ENCODE measurements at regions not wholly inside any gene's neighbourhood (a gene's known extent, or its start where the extent isn't known, plus 50 kb on each side); places are given as distances from the start of the nearest gene placed in this dataset.

DNA sequence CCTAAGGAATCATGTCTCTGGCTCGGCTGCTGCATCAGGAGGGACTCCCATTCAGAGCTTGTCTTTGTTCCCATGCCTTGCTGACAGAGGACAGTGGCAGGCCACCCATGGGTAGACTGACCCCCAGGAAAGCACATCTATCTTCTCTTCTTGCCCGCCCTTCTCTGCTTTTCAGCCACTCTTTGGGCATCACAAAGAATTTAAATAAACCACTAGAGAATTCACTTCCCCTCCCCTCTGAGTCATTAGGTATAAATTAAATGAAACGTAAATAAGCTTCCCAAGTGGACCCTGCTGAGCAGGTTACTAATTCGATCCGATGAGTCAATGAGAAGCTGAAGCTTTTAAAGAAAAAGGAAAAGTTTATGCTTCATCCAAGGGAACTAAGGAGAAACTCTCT is 97.0 kb downstream of the DRD1 start:
- no peaks in the 10 kb centered on the region for H3K79me2 ChIP-seq (ENCODE audit: insufficient read depth)
- no peak overlapping the region for H3K4me3 ChIP-seq (ENCODE audit: low read depth in 2 of 2, low read length in 1 of 2)
- no peaks in the 10 kb centered on the region for H3F3A ChIP-seq (replicated peaks; ENCODE audit: insufficient read depth)
- H3K4me1 ChIP-seq (ENCODE audit: control insufficient read depth in 1 of 2, insufficient read depth in 2 of 2, low read depth in 1 of 2, low read length in 1 of 2): no peaks in the 10 kb centered on the region
- no peaks in the 10 kb centered on the region for H3K27me3 ChIP-seq (ENCODE audit: insufficient read depth)
- TF ChIP-seq ELF1 (IDR thresholded peaks at IDR 0.05): no peak
- TF ChIP-seq, protein P1, sequence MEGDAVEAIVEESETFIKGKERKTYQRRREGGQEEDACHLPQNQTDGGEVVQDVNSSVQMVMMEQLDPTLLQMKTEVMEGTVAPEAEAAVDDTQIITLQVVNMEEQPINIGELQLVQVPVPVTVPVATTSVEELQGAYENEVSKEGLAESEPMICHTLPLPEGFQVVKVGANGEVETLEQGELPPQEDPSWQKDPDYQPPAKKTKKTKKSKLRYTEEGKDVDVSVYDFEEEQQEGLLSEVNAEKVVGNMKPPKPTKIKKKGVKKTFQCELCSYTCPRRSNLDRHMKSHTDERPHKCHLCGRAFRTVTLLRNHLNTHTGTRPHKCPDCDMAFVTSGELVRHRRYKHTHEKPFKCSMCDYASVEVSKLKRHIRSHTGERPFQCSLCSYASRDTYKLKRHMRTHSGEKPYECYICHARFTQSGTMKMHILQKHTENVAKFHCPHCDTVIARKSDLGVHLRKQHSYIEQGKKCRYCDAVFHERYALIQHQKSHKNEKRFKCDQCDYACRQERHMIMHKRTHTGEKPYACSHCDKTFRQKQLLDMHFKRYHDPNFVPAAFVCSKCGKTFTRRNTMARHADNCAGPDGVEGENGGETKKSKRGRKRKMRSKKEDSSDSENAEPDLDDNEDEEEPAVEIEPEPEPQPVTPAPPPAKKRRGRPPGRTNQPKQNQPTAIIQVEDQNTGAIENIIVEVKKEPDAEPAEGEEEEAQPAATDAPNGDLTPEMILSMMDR (IDR thresholded peaks at IDR 0.05): no peak
- TF ChIP-seq EZH2phosphoT487 (IDR thresholded peaks at IDR 0.05; ENCODE audit: borderline replicate concordance, low read depth): no peak
- TF ChIP-seq EP300 (IDR thresholded peaks at IDR 0.05; ENCODE audit: borderline replicate concordance in 1 of 2, low read depth in 1 of 2, low read length in 1 of 2): no peak
- TF ChIP-seq CHD2 (IDR thresholded peaks at IDR 0.05; ENCODE audit: low read length, partially characterized antibody): no peak
- no peak for TF ChIP-seq NFIC (IDR thresholded peaks at IDR 0.05; ENCODE audit: borderline replicate concordance)
- TF ChIP-seq RXRA (IDR thresholded peaks at IDR 0.05; ENCODE audit: borderline replicate concordance, low read depth): no peak
- TF ChIP-seq GATA2 (CRISPR knock-in tag; IDR thresholded peaks at IDR 0.05): no peak
- TF ChIP-seq, protein P2, sequence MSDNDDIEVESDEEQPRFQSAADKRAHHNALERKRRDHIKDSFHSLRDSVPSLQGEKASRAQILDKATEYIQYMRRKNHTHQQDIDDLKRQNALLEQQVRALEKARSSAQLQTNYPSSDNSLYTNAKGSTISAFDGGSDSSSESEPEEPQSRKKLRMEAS (IDR thresholded peaks at IDR 0.05; ENCODE audit: low read depth): no peak
- no peak for TF ChIP-seq MXI1 (IDR thresholded peaks at IDR 0.05; ENCODE audit: low read depth, low read length)
- TF ChIP-seq, protein P3, sequence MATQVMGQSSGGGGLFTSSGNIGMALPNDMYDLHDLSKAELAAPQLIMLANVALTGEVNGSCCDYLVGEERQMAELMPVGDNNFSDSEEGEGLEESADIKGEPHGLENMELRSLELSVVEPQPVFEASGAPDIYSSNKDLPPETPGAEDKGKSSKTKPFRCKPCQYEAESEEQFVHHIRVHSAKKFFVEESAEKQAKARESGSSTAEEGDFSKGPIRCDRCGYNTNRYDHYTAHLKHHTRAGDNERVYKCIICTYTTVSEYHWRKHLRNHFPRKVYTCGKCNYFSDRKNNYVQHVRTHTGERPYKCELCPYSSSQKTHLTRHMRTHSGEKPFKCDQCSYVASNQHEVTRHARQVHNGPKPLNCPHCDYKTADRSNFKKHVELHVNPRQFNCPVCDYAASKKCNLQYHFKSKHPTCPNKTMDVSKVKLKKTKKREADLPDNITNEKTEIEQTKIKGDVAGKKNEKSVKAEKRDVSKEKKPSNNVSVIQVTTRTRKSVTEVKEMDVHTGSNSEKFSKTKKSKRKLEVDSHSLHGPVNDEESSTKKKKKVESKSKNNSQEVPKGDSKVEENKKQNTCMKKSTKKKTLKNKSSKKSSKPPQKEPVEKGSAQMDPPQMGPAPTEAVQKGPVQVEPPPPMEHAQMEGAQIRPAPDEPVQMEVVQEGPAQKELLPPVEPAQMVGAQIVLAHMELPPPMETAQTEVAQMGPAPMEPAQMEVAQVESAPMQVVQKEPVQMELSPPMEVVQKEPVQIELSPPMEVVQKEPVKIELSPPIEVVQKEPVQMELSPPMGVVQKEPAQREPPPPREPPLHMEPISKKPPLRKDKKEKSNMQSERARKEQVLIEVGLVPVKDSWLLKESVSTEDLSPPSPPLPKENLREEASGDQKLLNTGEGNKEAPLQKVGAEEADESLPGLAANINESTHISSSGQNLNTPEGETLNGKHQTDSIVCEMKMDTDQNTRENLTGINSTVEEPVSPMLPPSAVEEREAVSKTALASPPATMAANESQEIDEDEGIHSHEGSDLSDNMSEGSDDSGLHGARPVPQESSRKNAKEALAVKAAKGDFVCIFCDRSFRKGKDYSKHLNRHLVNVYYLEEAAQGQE (IDR thresholded peaks at IDR 0.05; ENCODE audit: low read depth, low read length): no peak
- TF ChIP-seq POLR2AphosphoS5 (IDR thresholded peaks at IDR 0.05; ENCODE audit: low read depth, low read length): no peak
- no peak for TF ChIP-seq RCOR1 (IDR thresholded peaks at IDR 0.05; ENCODE audit: low read length)
- no peak for TF ChIP-seq JUND (IDR thresholded peaks at IDR 0.05)
- H3K4me2 ChIP-seq: no peak overlapping the region
- no peak overlapping the region for H2AFZ ChIP-seq (ENCODE audit: low read depth)
- POLR2A ChIA-PET: no interaction called here
- no peaks in the 10 kb centered on the region for H4K20me1 ChIP-seq (ENCODE audit: insufficient read depth)
- no peak for DNase-seq
- H3K9me2 ChIP-seq: no peaks in the 10 kb centered on the region
- no peak overlapping the region for H3K9ac ChIP-seq
- H3K9me3 ChIP-seq: no peaks in the 10 kb centered on the region
- H3K36me3 ChIP-seq (replicated peaks in 1 of 2; ENCODE audit: control insufficient read depth in 1 of 2, insufficient read depth in 2 of 2, low read length in 1 of 2): no peaks in the 10 kb centered on the region
- WGBS (ENCODE audit: low lambda C conversion rate): 6% methylated on average over 5 of the region's 5 CpGs
- H3K27ac ChIP-seq (ENCODE audit: low read depth in 2 of 2, low read length in 1 of 2): no peak overlapping the region
- CTCF ChIA-PET: interaction anchor here (1.2 kb wide), 1 partner anchor 18 kb away, joined by 3 read pairs; no protein-coding TSS in a partner anchor

All from SK-N-SH (cell line).